Mammary epithelial cell (primary cell): ENCODE measurements at regions not wholly inside any gene's neighbourhood (a gene's known extent, or its start where the extent isn't known, plus 50 kb on each side); places are given as distances from the start of the nearest gene placed in this dataset.

ENCODE experiments used
- CTCF ChIP-seq, 2 donors: IDR thresholded peaks in 1 of 2; conservative IDR thresholded peaks in 1 of 2; 2 replicates each; pipeline ENCODE4 v1.5.1; 2011 to 2012; ENCODE audit warnings: inconsistent platforms in 2 of 2, low read length in 2 of 2, mild to moderate bottlenecking in 2 of 2, control low read depth in 1 of 2, low read depth in 1 of 2; ENCODE audit not compliant: insufficient read depth in 1 of 2; ENCODE audit errors: extremely low read depth in 1 of 2
- EZH2 ChIP-seq: IDR thresholded peaks from 2 replicates; pipeline ENCODE4 v1.6.1; 2012; ENCODE audit warnings: low read length, inconsistent platforms, borderline replicate concordance

GRCh38 chr7:49074538-49074937 lies 150.2 kb downstream of the CDC14C start:
- TF ChIP-seq CTCF (conservative IDR thresholded peaks at IDR 0.05 in 1 of 2, IDR thresholded peaks at IDR 0.05 in 1 of 2; ENCODE audit: extremely low read depth in 1 of 2, insufficient read depth in 1 of 2, low read depth in 1 of 2, low read length in 2 of 2) (no peak), EZH2 (no peak)
